ENCODE measurements at regions not wholly inside any gene's neighbourhood (a gene's known extent, or its start where the extent isn't known, plus 50 kb on each side); places are given as distances from the start of the nearest gene placed in this dataset.

GRCh38 chr2:37865640-37866039, 59.4 kb upstream of the RMDN2 start:
- Histone ChIP-seq H3K9me3 (ENCODE audit: control insufficient read depth in 4 of 4, insufficient read depth in 3 of 4, low read length in 3 of 4) (no peaks in the 10 kb centered on the region), H3K27me3 (ENCODE audit: control insufficient read depth in 3 of 3, insufficient read depth in 3 of 3, low read length in 2 of 3) (no peaks in the 10 kb centered on the region), H3K4me1 (ENCODE audit: control insufficient read depth in 5 of 5, insufficient read depth in 5 of 5, low read length in 5 of 5) (peaks cover 5 to 17% (median 9%) of the 10 kb centered on the region in 5 donors), H3K4me3 (no peak overlapping the region), H3K9ac (ENCODE audit: insufficient read depth in 1 of 2, low read length in 2 of 2) (no peak overlapping the region), H3K27ac (ENCODE audit: low read depth in 1 of 2, low read length in 1 of 2) (no peak overlapping the region), H3K36me3 (ENCODE audit: control insufficient read depth in 4 of 4, insufficient read depth in 4 of 4, low read length in 4 of 4) (no peaks in the 10 kb centered on the region)
- DNase-seq (peak; percentile 78 to 81 (median 79)), ATAC-seq (ENCODE audit: insufficient read depth, low FRiP score) (no peak)
- WGBS, 2 donors, result 80 to 92% methylated on average over 5 of the region's 5 CpGs
- no peak for TF ChIP-seq CTCF (IDR thresholded peaks at IDR 0.05; ENCODE audit: control extremely low read depth, extremely low read depth)

- Histone ChIP-seq H3K4me3 (no peak overlapping the region), H3K9me3 (ENCODE audit: control insufficient read depth in 4 of 4, insufficient read depth in 3 of 4, low read length in 3 of 4) (no peaks in the 10 kb centered on the region), H3K27me3 (ENCODE audit: control insufficient read depth in 3 of 3, insufficient read depth in 3 of 3, low read length in 2 of 3) (no peaks in the 10 kb centered on the region), H3K9ac (ENCODE audit: insufficient read depth in 1 of 2, low read length in 2 of 2) (no peak overlapping the region), H3K4me1 (ENCODE audit: control insufficient read depth in 5 of 5, insufficient read depth in 5 of 5, low read length in 5 of 5) (peaks cover 6 to 17% (median 10%) of the 10 kb centered on the region in 5 donors), H3K36me3 (ENCODE audit: control insufficient read depth in 4 of 4, insufficient read depth in 4 of 4, low read length in 4 of 4) (no peaks in the 10 kb centered on the region), H3K27ac (ENCODE audit: low read depth in 1 of 2, low read length in 1 of 2) (no peak overlapping the region)
- ATAC-seq (ENCODE audit: insufficient read depth, low FRiP score) (no peak), DNase-seq (peak; percentile 46 to 71 (median 67))
- 61 to 63% methylated on average over 5 of the region's 5 CpGs for WGBS, 2 donors
- no peak for TF ChIP-seq CTCF (IDR thresholded peaks at IDR 0.05; ENCODE audit: control extremely low read depth, extremely low read depth)
Observed at GRCh38 chr2:37866171-37866934, 58.7 kb upstream of the RMDN2 start.

- WGBS, 2 donors, result 78 to 89% methylated on average over 2 of the region's 2 CpGs
Observed at GRCh38 chr2:37867166-37867565, 57.9 kb upstream of the RMDN2 start.

More at GRCh38 chr2:37867166-37867565, 57.9 kb upstream of the RMDN2 start:
- H3K4me3 ChIP-seq, result no peak overlapping the region
- no peaks in the 10 kb centered on the region for H3K36me3 ChIP-seq (ENCODE audit: control insufficient read depth in 4 of 4, insufficient read depth in 4 of 4, low read length in 4 of 4)
- H3K9me3 ChIP-seq (ENCODE audit: control insufficient read depth in 4 of 4, insufficient read depth in 3 of 4, low read length in 3 of 4), result no peaks in the 10 kb centered on the region
- no peak overlapping the region for H3K9ac ChIP-seq (ENCODE audit: insufficient read depth in 1 of 2, low read length in 2 of 2)
- ATAC-seq (ENCODE audit: insufficient read depth, low FRiP score), result no peak
- H3K4me1 ChIP-seq (ENCODE audit: control insufficient read depth in 5 of 5, insufficient read depth in 5 of 5, low read length in 5 of 5), result peaks cover 5 to 17% (median 10%) of the 10 kb centered on the region in 5 donors
- H3K27ac ChIP-seq (ENCODE audit: low read depth in 1 of 2, low read length in 1 of 2), result no peak overlapping the region
- TF ChIP-seq CTCF (IDR thresholded peaks at IDR 0.05; ENCODE audit: control extremely low read depth, extremely low read depth), result no peak
- DNase-seq, result no peak
- H3K27me3 ChIP-seq (ENCODE audit: control insufficient read depth in 3 of 3, insufficient read depth in 3 of 3, low read length in 2 of 3), result no peaks in the 10 kb centered on the region
